NCI-H2081 treated with DMSO at 0.1 percent for 48 hours (cell line): ENCODE measurements at regions not wholly inside any gene's neighbourhood (a gene's known extent, or its start where the extent isn't known, plus 50 kb on each side); places are given as distances from the start of the nearest gene placed in this dataset.

ENCODE experiments used
- DNase-seq: peaks from one replicate; lab custom pipeline; 2025; lab: John Stamatoyannopoulos, UW

DNA sequence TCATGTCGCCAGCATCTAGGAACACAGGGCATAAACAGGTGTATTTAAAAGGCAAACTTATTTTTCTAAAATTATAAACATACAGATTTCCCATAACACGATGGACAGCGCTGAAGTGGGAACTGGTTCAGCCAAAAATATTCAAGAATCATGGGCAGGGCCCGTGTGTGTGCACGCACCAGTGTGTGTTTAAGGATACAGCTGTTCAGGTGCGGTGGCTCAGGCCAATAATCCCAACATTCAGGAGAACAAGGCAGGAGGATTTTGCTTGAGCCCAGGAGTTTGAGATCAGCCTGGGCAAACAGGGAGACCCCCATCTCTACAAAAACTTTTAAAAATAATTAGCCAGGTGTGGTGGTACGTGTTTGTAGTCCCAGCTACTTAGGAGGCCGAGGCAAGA, 288.6 kb upstream of the HDAC4 start:
- no peak for DNase-seq

DNA sequence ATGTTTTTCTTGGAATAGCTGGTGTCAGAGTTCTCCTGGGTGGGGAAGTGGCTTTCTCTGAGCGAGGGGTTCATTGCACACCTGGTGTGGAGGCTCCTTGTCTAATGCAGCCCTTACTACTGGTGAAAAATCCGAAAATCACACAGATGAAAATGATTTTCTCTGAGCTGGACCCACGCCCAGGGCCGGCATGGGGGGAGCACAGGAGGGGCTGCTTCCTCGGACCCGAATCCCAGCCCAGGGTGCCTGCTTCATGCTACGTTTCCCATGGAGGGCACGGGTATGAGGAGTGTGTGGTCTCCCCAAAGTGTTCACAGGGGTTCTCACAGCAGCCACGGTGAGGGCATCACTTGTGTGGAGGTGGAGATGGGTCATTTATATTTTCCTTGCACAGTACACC, 288.0 kb upstream of the HDAC4 start:
- no peak for DNase-seq

DNA sequence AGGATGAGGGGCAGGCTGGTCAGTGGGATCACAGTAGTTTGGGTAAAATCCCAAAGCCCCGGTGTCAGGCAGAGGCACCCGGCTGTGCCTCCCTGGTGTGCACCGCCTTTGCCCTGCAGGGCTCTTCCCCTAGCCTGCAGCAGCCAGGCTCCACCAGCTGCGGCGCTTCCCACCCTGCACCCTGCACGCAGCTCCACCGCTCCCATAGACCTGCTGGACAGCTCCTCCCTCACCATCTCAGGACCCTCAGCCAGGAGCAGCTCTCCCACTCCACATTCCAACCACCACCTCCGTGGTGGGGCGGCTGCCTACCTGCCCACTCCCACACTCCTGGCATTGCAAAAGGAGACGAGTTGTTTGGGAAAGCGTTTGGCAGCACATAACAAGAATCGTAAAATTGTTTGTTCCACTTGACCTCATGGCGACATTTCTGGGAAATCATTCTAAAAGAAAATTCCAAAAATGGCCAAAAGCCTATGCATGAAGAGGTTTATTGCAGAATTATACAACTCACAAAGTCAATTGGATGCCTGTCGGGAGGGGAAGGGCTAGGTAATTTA, 287.4 kb upstream of the HDAC4 start:
- no peak for DNase-seq

DNA sequence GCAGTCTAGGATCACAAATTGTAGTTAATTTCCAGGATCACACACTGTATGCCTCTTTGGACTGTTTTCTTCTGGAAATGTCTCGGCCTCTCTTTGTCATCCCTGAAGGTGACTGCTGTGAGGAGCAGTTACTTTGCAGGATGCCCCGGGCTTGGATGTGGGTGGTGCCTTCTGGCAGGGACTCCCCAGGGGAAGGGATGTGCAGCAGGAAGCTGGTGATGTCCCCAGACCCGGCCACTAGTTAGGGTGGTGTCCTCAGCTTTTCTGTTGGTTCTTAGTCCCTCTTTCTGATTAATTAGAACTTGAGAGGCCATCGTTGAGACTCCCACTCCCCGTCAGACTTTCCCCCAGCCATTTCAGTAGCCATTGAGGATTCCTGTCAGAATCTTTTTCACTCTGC, 286.6 kb upstream of the HDAC4 start:
- no peak for DNase-seq

DNA sequence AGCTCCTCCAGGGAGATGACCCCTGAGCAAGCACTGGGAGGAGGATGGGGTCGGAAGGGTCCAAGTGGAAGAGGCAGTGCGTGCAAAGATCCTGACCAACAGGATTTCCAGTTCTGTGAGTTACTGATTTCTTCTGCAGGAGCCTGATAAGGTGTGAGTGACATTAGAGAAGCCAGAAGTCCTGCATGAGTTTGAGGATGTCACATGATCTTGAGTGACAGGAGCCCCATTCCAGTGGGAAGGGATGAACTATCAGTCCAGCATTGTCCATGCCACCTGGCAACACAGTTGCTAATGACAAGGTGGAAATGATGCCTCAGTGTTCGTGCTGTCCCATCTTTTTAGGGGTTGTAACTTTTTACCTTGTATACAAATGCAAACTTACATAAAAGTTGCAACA, 285.1 kb upstream of the HDAC4 start:
- DNase-seq = no peak

DNA sequence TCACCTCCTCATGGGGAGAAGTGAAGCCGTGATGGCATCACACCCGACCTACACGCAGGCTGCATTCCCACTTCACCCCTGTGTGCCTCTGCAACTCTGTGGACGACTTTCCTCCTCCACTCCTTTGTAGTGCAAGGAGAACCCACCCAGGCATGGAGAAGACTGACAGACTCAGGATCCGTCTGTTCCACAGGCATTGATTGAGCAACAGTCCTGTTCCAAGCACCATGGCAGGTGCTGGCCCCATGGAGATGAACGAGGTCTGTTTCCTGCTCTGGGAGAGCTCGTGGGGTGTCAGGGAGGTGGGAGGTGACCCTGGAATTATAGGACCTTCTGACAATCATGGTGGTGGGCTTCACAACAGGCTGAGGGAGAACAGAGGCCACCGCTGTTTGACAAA, 284.7 kb upstream of the HDAC4 start:
- no peak for DNase-seq

DNA sequence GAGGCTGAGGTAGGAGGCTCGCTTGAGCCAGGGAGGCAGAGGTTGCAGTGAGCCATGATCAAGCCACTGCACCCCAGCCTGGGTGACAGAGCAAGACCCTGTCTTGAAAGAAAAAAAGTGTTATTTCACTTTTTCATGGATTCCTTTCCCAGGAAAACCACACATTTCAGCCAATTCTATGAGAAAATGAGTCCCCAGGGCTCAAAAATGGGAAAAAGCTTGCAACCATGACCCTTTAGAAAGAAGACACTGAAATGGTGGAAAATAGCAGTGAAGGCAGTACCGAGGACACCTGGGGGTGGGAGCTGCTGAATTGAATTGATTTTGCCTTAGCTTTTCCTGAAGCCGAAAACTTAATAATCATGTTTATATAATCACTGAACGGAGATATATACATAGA, 284.2 kb upstream of the HDAC4 start:
- DNase-seq = no peak

DNA sequence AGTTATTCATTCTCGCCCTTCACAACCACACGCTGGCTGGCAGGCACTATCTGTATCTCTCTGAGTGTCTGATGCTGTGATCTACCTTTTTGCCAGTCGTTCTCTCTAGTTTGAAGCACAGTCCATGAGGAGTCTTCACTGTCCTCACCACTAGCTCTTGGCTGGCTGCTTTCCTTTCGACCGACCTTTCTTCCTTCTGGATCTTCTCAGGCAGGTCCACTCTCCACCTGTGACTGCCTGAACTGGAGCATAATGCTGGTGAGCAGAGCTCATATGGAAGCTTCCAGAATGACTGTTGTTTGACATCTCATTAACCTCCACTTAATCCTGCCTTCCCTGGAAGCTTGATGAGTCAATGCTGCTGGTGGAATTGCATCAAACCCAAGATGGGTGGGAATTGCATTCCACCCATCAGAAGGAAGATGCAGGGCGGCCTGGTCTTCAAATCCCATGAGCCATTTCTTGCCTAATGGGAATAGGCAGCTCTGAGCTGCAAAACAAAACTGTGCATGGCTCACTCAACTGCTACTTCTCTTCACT, 283.5 kb upstream of the HDAC4 start:
- DNase-seq = no peak

DNA sequence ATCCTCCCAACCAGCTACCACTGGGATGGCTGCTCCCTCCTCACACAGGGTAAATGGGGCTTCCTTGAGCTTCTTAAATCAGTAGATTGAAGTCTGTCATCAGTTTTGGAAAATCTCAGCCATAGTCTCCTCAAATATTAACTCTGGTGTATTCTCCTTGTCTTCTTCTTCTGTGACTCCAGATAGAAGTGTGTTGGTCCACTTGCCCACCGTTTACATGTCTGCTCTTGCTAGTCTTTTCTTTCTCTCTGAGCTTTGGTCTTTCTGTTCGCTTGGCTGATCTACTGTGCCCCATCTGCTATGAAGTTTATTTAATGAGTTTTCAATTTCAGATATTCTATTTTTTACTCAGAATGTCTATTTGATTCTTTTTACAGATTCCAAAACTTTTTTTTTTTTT, 281.7 kb upstream of the HDAC4 start:
- no peak for DNase-seq

DNA sequence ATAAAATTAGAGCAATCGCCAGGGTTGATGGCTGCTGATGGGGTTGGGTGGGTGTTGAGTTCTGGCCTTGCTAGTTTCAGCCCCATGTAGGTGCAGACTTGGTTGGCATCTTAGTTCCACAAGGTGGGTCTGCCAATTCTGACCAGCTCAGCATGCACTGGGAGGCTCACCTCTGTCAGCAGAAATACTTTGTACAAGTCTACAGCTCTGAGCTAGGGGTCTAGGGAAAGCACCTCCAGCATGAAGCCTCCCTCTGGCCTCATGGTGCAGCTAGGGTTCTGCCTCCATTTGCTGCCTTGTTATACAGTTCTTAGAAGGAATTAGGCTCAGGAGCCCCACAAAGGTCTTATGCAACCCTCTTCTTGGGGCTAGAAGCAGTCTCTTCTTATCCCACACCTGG, 278.9 kb upstream of the HDAC4 start:
- DNase-seq = no peak

DNA sequence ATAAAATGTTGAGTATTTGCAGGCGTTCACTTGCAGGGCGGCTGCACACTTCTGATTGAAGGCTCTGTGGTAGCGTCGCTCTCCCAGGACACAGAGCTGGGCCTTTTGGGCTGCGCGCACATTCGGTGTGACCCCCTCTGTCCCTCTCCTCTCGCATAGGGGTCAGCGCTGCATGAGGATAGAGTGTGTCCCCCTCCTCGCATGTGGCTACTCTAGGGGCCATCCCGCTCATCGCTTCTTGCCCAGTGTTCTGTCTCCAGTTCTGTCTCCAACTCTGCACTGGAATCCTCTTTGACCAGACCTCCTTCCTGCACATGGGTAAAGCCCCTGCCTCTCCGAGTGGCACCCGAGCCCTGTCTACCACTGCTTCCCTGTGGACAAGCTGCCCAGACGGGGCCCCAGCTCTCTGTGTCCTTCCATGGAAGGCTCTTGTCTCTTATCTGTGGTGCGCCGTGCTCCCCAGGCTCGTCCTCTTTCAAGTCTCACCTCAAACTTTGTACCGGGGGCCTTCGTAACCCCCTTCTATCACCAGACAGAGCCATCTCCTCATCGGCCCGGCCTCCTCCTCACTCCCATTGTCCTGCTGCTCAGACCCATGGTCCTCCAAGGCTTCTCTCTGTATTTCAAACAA, 278.0 kb upstream of the HDAC4 start:
- no peak for DNase-seq

DNA sequence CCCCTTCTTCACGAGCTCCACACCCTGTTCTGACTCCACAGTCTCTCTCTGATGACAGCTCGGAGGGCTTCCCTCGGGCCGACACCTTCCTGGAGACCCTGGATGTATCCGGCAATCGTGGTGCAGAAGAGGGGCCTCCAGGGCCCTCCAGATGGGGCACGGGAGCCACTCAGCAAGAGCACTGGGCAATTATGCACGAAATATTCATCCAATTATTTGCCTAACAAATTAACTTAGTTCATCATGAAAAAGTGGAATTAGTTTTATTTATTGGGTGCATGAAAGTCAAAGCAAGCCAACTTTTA, 277.3 kb upstream of the HDAC4 start:
- DNase-seq = no peak

DNA sequence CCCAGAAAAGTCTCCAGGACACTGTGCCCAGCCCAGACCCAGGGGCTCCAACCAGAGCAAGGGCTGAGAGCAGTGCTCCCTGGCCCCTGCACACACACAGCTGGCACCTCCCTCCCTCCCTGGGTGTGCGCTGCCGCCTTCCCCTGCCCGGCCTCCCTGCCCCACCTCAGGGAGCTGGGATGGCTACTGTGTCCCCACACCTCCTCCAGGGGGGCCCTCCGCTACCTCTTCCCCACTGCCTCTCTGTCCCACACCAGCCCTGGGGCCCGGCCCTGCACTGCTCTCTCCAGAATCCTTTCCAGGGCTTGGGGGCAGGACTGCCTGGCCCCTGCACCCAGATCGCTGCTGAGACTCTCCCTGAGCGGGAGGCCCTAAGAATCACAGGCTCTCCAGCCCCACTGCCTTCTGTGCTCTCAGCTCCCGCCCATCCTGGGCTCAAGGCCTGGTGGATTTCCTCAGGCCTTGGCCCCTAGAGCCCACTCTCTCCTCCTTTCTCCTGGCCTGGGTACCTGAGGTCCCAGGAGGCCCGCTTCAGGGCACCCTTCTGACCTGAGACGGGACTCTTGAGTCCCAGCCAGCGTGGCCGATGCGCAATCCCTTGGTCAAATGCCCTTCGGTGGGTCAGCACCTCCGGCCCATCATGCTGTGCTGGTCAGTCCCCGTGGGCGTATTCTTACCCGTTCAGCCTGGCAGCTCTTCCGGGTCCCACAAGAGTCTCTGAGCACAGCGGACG, 276.8 kb upstream of the HDAC4 start:
- no peak for DNase-seq

DNA sequence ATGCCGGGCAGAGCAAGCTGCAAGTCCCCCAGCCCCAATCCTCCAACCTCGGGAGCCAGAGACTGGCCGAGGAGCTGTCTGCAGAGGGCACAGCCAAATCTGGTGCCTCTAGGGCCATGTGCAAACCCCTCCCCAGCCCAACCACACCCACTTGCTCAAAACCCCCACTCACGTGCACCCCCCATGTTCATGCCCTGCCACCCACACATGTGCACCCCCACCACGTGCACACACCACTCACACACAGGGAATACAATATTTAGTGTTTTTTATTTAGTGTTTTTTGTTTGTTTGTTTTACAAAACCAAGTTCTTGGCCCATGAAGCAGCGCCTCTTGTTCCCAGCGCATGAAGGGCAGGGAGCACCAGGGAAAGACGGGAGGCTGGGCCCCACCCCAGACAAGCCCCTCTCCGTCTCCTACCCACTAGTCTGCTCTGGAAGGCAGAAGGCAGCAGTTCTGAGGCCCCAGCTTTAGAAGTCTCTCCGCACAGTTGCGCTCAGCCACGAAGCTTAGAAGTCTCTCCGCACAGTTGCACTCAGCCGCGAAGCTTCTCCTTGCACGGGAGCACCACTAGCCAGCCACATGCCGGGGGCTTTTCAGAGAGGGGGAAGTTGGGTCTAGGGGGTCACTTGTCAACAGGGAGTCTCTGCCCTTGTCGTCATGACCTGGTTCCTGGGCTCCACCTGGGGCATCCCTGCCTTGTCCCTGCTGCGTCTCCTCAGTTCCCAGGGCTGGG, 276.1 kb upstream of the HDAC4 start:
- no peak for DNase-seq

DNA sequence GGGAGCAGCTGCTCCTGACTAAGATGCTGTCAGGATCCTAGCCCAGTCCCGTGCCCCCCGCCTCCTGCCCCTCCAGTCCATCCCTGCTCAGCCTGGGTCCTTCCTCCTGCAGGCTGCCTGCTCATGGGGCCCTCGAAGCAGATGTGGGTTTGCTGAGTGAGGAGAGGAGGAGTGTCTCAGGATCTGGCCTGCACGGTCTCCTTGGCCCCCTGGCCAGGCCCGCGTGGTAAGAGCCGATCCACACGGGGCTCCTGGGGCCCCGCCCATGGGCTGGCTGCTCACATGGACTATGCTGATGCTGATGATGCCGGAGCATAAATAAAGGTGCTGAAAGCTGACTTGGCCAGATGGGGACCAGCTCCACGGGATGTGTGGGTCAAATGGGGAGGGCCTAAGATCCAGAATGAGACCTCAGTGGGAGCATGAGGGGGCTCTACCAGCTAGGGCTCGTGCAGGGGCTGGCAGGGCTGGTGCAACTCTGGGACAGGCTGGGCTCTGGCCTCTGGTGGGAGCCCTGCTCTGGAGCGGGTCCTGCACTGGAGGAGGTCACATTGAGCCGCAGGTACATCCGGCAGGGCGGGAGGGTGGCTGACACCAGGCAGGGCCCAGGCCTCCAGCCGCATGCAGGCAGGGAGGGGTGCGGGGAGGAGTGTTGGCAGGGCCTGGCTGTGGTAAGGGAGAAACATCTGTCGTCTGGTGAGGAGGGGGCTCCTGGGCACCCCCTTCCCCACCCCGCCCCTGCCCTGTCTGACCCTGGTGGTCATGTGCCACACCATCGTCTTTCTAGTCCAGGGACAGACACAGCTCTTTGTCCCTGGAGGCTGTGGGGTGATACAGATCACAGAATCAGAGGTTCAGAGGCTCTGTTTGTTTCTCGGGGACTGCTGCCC, 275.3 kb upstream of the HDAC4 start:
- no peak for DNase-seq

DNA sequence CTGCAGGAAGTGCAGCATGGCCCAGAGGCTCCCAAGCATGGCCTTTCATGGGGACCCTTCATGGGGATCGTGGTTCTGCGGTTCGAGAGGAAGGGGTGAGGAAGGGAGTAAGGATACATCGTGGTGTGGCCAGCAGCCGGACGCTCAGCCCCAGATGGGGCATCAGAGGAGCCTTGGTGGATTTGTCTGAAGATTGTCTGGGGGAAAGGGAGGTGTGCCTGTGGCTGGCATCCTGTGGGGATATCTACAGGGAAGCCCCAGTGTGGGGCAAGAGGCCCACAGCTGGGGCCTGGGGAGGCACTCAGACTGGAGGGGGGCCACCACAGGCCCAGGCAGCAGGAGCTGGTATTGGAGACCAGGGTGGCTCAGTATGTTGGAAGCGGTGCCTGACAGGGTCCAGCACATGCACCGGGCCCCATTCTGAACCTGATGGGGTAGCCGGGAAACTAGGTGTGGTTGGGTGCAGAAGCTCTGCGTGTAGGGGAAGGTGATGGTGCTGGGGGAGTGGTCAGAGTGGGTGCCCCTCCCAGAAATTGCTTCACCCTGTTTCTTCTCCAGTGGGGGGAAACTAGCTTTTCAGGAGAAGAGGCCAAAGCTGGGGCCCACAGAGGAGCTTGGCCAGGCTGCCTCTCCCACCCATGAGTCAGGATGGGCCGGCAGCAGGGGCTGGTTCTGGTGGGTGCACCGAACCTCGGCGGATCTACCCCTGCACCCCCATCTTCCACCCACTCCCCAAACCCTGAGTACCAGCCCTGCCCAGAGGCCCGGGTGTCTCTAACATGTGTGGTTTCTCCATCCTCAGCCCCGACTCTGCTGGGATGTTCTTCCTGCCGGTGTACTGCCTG, 274.4 kb upstream of the HDAC4 start:
- DNase-seq = no peak

DNA sequence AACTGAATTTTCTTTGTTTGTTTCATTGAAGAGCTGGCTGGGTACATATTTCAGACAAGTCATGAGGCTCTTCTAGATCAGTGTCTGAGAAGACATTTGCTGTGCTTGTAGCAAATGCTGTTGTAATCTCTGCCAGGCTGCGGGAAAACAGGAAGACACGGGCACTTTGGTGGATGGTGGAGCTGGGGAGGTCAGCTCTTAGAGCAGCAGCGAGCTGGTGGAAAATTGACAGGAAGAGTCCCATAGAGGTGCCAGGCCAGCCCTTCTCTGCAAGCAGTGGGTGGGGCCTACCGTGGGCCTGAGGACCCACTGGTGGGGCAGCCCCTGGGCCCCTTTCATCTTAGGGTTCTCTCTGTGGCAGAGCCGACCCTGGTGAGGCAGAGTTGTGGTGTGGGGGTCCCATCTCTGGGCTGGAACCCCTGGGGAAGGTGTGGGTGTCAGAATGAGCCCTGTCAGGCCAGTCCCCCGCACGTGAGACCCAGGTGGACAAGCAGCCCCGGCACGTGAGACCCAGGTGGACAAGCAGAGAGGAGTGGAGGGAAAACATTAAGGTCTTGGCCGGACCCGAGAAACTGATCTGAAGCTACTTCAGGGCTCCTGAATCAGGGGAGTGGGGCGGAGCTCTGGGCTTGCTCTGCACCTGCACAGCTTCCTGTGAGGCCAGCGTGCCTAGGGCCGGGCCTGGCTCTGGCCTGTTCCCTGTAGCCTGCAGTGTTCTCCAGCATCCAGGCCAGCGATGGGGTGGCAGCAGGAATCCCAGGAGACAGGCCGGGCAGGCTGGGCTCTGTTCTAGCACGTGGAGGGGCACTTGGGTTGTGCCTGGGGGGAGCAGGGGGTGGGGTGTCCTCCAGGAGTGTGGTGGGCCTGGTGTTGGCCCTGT, 273.5 kb upstream of the HDAC4 start:
- no peak for DNase-seq

DNA sequence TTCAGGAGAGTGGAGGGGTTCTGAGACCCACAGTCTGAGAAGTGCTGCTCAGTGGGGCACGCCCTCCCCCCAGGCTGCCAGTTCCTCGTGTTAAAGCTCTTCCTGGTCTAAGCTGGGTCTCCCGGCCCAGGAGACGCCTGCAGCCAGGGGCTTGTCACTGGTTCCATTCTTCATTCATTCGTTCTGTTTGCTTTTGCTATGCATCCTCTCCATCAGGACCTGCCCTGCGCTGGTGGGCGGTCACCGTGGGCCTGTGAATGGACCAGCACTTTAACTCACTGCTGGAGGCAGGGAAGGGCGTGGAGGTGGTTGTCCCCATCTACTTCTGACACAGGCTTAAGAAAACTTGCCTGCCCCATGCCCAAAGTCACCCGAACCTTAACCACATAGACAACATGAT, 272.8 kb upstream of the HDAC4 start:
- DNase-seq = no peak

DNA sequence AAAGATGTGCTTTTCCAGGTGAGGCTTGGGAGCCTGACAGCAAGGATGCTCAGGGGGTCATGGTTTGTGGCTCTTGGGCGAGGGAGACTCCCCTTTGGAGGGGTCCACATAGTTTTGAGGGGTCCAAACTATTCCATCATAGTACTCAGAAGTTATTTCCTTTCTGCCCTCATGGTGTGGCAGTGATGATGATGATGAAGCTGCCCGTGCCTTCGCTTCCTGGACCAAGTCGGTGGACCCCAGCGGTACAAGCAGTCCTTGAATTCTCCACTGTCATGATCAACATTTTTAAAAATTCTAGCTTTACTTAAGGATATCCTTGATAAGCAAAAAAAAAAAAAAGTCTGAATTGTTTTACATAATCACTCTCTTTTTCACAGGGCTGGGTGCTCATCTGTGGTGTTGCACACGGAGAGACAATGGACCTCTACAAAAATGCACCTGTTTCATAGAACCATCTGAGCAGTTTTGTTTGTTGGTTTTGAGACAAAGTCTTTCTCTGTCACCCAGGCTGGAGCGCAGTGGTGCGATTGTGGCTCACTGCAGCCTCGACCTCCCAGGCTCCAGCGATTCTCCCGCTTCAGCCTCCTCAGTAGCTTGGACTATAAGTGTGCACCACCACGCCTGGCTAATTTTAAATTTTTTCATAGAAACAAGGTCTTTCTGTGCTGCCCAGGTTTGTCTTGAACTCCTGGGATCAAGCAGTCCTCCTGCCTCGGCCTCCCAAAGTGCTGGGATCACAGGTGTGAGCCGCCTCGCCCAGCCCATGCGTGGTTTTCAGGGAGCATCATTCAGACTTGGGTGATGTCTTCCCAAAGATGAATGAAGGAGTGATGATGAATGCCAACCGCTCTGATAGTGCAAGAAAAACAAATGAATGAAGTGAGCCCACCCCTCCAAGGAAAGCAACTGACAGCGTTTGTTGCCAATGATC, 271.4 kb upstream of the HDAC4 start:
- DNase-seq = no peak
